Activated T-helper 9 cell treated with anti-CD3 and anti-CD28 coated beads, Interleukin-2, amount 50 U/mL, for 16 hours (primary cell): ENCODE measurements at regions not wholly inside any gene's neighbourhood (a gene's known extent, or its start where the extent isn't known, plus 50 kb on each side); places are given as distances from the start of the nearest gene placed in this dataset.
"Not testable (repeated sequence)": the region's sequence is repeated elsewhere in the genome, so short reads cannot be mapped to it uniquely, and the experiment has no call there.

Experiments
- DNase-seq: peaks from one replicate; pipeline ENCODE4 v3.0.0-alpha.2; 2020; ENCODE audit warnings: low read depth

- DNase-seq: no peak
Observed at GRCh38 chr13:88424463-88424862, 753.3 kb downstream of the SLITRK5 start.

- no peak for DNase-seq
Observed at GRCh38 chr13:88426661-88427060, 755.5 kb downstream of the SLITRK5 start.

- no peak for DNase-seq
Observed at GRCh38 chr13:88429862-88430261, 758.7 kb downstream of the SLITRK5 start.

GRCh38 chr13:88434953-88435352, 763.8 kb downstream of the SLITRK5 start:
- no peak for DNase-seq

GRCh38 chr13:88436974-88437373, 765.8 kb downstream of the SLITRK5 start:
- no peak for DNase-seq

- DNase-seq: no peak
Observed at GRCh38 chr13:88450515-88450914, 779.3 kb downstream of the SLITRK5 start.

GRCh38 chr13:88456151-88456550, 785.0 kb downstream of the SLITRK5 start:
- DNase-seq: no peak

GRCh38 chr13:88459331-88459730, 788.2 kb downstream of the SLITRK5 start:
- no peak for DNase-seq

GRCh38 chr13:88461272-88462009, 790.3 kb downstream of the SLITRK5 start:
- DNase-seq: no peak

- DNase-seq: no peak
Observed at GRCh38 chr13:88464851-88465250, 793.7 kb downstream of the SLITRK5 start.

GRCh38 chr13:88472316-88472715, 801.1 kb downstream of the SLITRK5 start:
- no peak for DNase-seq

- DNase-seq: no peak
Observed at GRCh38 chr13:88483202-88483601, 812.0 kb downstream of the SLITRK5 start.

GRCh38 chr13:88507909-88508308, 836.7 kb downstream of the SLITRK5 start:
- DNase-seq: no peak

GRCh38 chr13:88512993-88513392, 841.8 kb downstream of the SLITRK5 start:
- DNase-seq: not testable (repeated sequence)

- DNase-seq: no peak
Observed at GRCh38 chr13:88526186-88526852, 855.1 kb downstream of the SLITRK5 start.

GRCh38 chr13:88526853-88527215, 855.7 kb downstream of the SLITRK5 start:
- DNase-seq: no peak

- no peak for DNase-seq
Observed at GRCh38 chr13:88541994-88542393, 870.8 kb downstream of the SLITRK5 start.

- DNase-seq: no peak
Observed at GRCh38 chr13:88544836-88545235, 873.7 kb downstream of the SLITRK5 start.

GRCh38 chr13:88552966-88553365, 881.8 kb downstream of the SLITRK5 start:
- no peak for DNase-seq

- DNase-seq: no peak
Observed at GRCh38 chr13:88565566-88565965, 894.4 kb downstream of the SLITRK5 start.

GRCh38 chr13:88585861-88586260, 914.7 kb downstream of the SLITRK5 start:
- DNase-seq: no peak

- no peak for DNase-seq
Observed at GRCh38 chr13:88586263-88586662, 915.1 kb downstream of the SLITRK5 start.

GRCh38 chr13:88590574-88590973, 919.4 kb downstream of the SLITRK5 start:
- DNase-seq: no peak

- no peak for DNase-seq
Observed at GRCh38 chr13:88592105-88592504, 920.9 kb downstream of the SLITRK5 start.
